Neuronal stem cell (in vitro differentiated cells): ENCODE measurements at regions not wholly inside any gene's neighbourhood (a gene's known extent, or its start where the extent isn't known, plus 50 kb on each side); places are given as distances from the start of the nearest gene placed in this dataset.

ENCODE experiments used
- DNase-seq: peaks from one replicate; pipeline ENCODE4 v3.0.0-alpha.2; 2013; ENCODE audit warnings: low spot score
- H2AFZ ChIP-seq: one replicate; pipeline ENCODE4 v1.6.1; 2013; ENCODE audit warnings: mild to moderate bottlenecking, low read length, inconsistent platforms
- H2AK5ac ChIP-seq: 2 replicates; pipeline ENCODE4 v1.6.1; 2013; ENCODE audit warnings: low read depth, mild to moderate bottlenecking, inconsistent platforms, low read length, moderate library complexity, mixed read lengths
- H2BK120ac ChIP-seq: 2 replicates; pipeline ENCODE4 v1.6.1; 2013; ENCODE audit warnings: low read depth, mild to moderate bottlenecking, inconsistent platforms, low read length, moderate library complexity, mixed read lengths
- H2BK12ac ChIP-seq: one replicate; pipeline ENCODE4 v1.6.1; 2013; ENCODE audit warnings: low read length, inconsistent platforms
- H2BK15ac ChIP-seq: 2 replicates; pipeline ENCODE4 v1.6.1; 2013; ENCODE audit warnings: mild to moderate bottlenecking, low read length, inconsistent platforms, mixed read lengths
- H2BK5ac ChIP-seq: one replicate; pipeline ENCODE4 v1.6.1; 2013; ENCODE audit warnings: inconsistent platforms, mild to moderate bottlenecking, low read length, moderate library complexity
- H3K14ac ChIP-seq: one replicate; pipeline ENCODE4 v1.6.1; 2013; ENCODE audit warnings: low read length, inconsistent platforms
- H3K18ac ChIP-seq: 2 replicates; pipeline ENCODE4 v1.6.1; 2013; ENCODE audit warnings: low read length, inconsistent platforms
- H3K23ac ChIP-seq: 2 replicates; pipeline ENCODE4 v1.6.1; 2013; ENCODE audit warnings: low read depth, mild to moderate bottlenecking, mixed read lengths, low read length, inconsistent platforms; ENCODE audit not compliant: poor library complexity
- H3K27ac ChIP-seq: replicated peaks from 3 replicates; pipeline ENCODE4 v1.5.1; 2013; ENCODE audit warnings: low read length, inconsistent platforms
- H3K27me3 ChIP-seq, 3 experiments: 2 replicates each; pipeline ENCODE4 v1.6.1; 2013; ENCODE audit warnings: low read length in 3 of 3, mild to moderate bottlenecking in 2 of 3, inconsistent platforms in 1 of 3, low read depth in 1 of 3, mixed read lengths in 1 of 3, moderate library complexity in 1 of 3; ENCODE audit not compliant: control insufficient read depth in 3 of 3, insufficient read depth in 3 of 3
- H3K36me3 ChIP-seq, 2 donors: replicated peaks in 1 of 2; 2 replicates each; pipeline ENCODE4 v1.6.1; 2013; ENCODE audit warnings: low read length in 2 of 2; ENCODE audit not compliant: control insufficient read depth in 2 of 2, insufficient read depth in 2 of 2
- H3K4ac ChIP-seq: 2 replicates; pipeline ENCODE4 v1.6.1; 2013; ENCODE audit warnings: inconsistent platforms, mild to moderate bottlenecking, low read length, moderate library complexity
- H3K4me1 ChIP-seq, 2 donors: 1 replicate in 1 of 2; 2 replicates in 1 of 2; pipeline ENCODE4 v1.6.1; 2013; ENCODE audit warnings: low read length in 2 of 2, low read depth in 1 of 2; ENCODE audit not compliant: control insufficient read depth in 2 of 2, insufficient read depth in 1 of 2
- H3K4me2 ChIP-seq: one replicate; pipeline ENCODE4 v1.6.1; 2013; ENCODE audit warnings: mild to moderate bottlenecking, low read length, inconsistent platforms; ENCODE audit not compliant: insufficient read depth, poor library complexity, severe bottlenecking
- H3K4me3 ChIP-seq, 2 donors: 2 replicates each; pipeline ENCODE4 v1.5.1; 2013; ENCODE audit warnings: low read length in 2 of 2, mild to moderate bottlenecking in 2 of 2, inconsistent platforms in 1 of 2, moderate library complexity in 1 of 2
- H3K79me1 ChIP-seq: one replicate; pipeline ENCODE4 v1.6.1; 2013; ENCODE audit warnings: low read depth, mild to moderate bottlenecking, inconsistent platforms, low read length, moderate library complexity
- H3K9ac ChIP-seq: one replicate; pipeline ENCODE4 v1.6.1; 2013; ENCODE audit warnings: mild to moderate bottlenecking, low read depth, low read length, inconsistent platforms; ENCODE audit not compliant: poor library complexity
- H3K9me3 ChIP-seq, 2 donors: replicated peaks in 1 of 2; 2 replicates each; pipeline versions ENCODE3 to v1.6.1; 2013; ENCODE audit warnings: low read length in 2 of 2, mild to moderate bottlenecking in 2 of 2, inconsistent platforms in 1 of 2, low read depth in 1 of 2, mixed read lengths in 1 of 2, moderate library complexity in 1 of 2; ENCODE audit not compliant: control insufficient read depth in 2 of 2, insufficient read depth in 1 of 2
- H4K8ac ChIP-seq: one replicate; pipeline ENCODE4 v1.6.1; 2013; ENCODE audit warnings: low read depth, mild to moderate bottlenecking, inconsistent platforms, low read length, moderate library complexity
- H4K91ac ChIP-seq: one replicate; pipeline ENCODE4 v1.6.1; 2013; ENCODE audit warnings: low read length, low read depth, mild to moderate bottlenecking, inconsistent platforms; ENCODE audit not compliant: poor library complexity
- WGBS, 2 donors: extraction: QIAGEN DNeasy Blood & Tissue Kit; methylation state at CpG; one replicate each; pipeline ENCODE4 v1.1.7; 2013; ENCODE audit warnings: missing lambda C conversion rate in 2 of 2, mixed read lengths in 1 of 2; ENCODE audit not compliant: insufficient read length in 2 of 2, insufficient replicate concordance in 1 of 2; ENCODE audit errors: extremely low coverage in 2 of 2; 5-methylcytosine and 5-hydroxymethylcytosine counted together

- no CpG with 5 or more reads among the region's 6 CpGs for WGBS, 2 donors
- Histone ChIP-seq H3K4me2 (no peak overlapping the region), H4K91ac (no peak overlapping the region), H3K27ac (no peak overlapping the region), H3K9ac (no peak overlapping the region), H2AK5ac (no peak overlapping the region), H3K4ac (no peak overlapping the region), H2BK5ac (no peak overlapping the region), H2BK12ac (no peak overlapping the region), H3K18ac (no peak overlapping the region), H3K4me3 (no peak overlapping the region), H3K27me3 (no peaks in the 10 kb centered on the region), H2AFZ (no peak overlapping the region), H3K36me3 (no peaks in the 10 kb centered on the region), H2BK15ac (no peak overlapping the region), H4K8ac (no peak overlapping the region), H3K14ac (no peak overlapping the region), H3K9me3 (no peaks in the 10 kb centered on the region), H3K23ac (no peak overlapping the region), H3K79me1 (no peaks in the 10 kb centered on the region), H3K4me1 (no peaks in the 10 kb centered on the region), H2BK120ac (no peak overlapping the region)
- DNase-seq: no peak
These were observed 177.0 kb upstream of the PRDM1 start for GRCh38 chr6:105909106-105909505.

DNA sequence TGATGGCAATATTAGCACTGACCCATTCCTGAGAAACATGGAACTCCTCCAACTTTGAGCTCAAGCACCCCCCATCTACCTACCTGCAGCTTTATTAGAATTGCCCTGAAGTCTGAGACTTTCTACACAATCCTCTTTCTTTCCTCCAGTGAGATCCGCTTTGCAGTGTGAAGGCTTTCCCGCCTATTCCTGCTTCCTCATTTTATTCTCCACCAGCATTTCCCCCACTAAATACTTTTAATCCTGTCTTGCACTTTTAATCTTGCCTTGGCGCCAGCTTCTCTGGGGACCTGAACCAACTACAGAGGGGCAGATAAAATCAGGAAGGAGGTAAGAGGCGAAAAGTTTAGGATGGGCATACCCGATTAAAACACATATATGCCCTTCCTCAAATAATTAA is 178.1 kb upstream of the PRDM1 start:
- H3K36me3 ChIP-seq: no peaks in the 10 kb centered on the region
- no peak overlapping the region for H2BK5ac ChIP-seq
- no peak overlapping the region for H4K91ac ChIP-seq
- no CpG with 5 or more reads among the region's 5 CpGs for WGBS, 2 donors
- no peak overlapping the region for H3K14ac ChIP-seq
- H2AFZ ChIP-seq: no peak overlapping the region
- H2BK15ac ChIP-seq: no peak overlapping the region
- H3K79me1 ChIP-seq: no peaks in the 10 kb centered on the region
- no peak overlapping the region for H3K4me2 ChIP-seq
- peaks cover 0 to 3% of the 10 kb centered on the region in 2 donors for H3K4me1 ChIP-seq
- H3K27me3 ChIP-seq: no peaks in the 10 kb centered on the region
- H2AK5ac ChIP-seq: no peak overlapping the region
- no peak overlapping the region for H2BK120ac ChIP-seq
- no peak overlapping the region for H3K27ac ChIP-seq
- H3K9ac ChIP-seq: no peak overlapping the region
- H3K23ac ChIP-seq: no peak overlapping the region
- no peak overlapping the region for H4K8ac ChIP-seq
- H3K18ac ChIP-seq: no peak overlapping the region
- H3K9me3 ChIP-seq: no peaks in the 10 kb centered on the region
- no peak overlapping the region for H3K4me3 ChIP-seq
- H2BK12ac ChIP-seq: no peak overlapping the region
- no peak overlapping the region for H3K4ac ChIP-seq
- DNase-seq: no peak

- H2BK15ac ChIP-seq: no peak overlapping the region
- no peak overlapping the region for H3K27ac ChIP-seq
- no peak overlapping the region for H2BK120ac ChIP-seq
- no peak overlapping the region for H3K18ac ChIP-seq
- H2BK5ac ChIP-seq: no peak overlapping the region
- no peaks in the 10 kb centered on the region for H3K36me3 ChIP-seq
- H3K14ac ChIP-seq: no peak overlapping the region
- no peak for DNase-seq
- peaks cover 0 to 3% of the 10 kb centered on the region in 2 donors for H3K4me1 ChIP-seq
- H2BK12ac ChIP-seq: no peak overlapping the region
- no peak overlapping the region for H4K91ac ChIP-seq
- no peak overlapping the region for H3K4me3 ChIP-seq
- H3K4ac ChIP-seq: no peak overlapping the region
- no peak overlapping the region for H2AFZ ChIP-seq
- no peaks in the 10 kb centered on the region for H3K9me3 ChIP-seq
- H3K4me2 ChIP-seq: no peak overlapping the region
- WGBS, 2 donors: 100% methylated on average over 2 of the region's 2 CpGs; no CpG with 5 or more reads in 1 of the 2 donors
- no peaks in the 10 kb centered on the region for H3K27me3 ChIP-seq
- no peak overlapping the region for H4K8ac ChIP-seq
- no peak overlapping the region for H3K9ac ChIP-seq
- no peak overlapping the region for H2AK5ac ChIP-seq
- no peaks in the 10 kb centered on the region for H3K79me1 ChIP-seq
- H3K23ac ChIP-seq: no peak overlapping the region
These were observed 178.8 kb upstream of the PRDM1 start for GRCh38 chr6:105907301-105907700.

DNA sequence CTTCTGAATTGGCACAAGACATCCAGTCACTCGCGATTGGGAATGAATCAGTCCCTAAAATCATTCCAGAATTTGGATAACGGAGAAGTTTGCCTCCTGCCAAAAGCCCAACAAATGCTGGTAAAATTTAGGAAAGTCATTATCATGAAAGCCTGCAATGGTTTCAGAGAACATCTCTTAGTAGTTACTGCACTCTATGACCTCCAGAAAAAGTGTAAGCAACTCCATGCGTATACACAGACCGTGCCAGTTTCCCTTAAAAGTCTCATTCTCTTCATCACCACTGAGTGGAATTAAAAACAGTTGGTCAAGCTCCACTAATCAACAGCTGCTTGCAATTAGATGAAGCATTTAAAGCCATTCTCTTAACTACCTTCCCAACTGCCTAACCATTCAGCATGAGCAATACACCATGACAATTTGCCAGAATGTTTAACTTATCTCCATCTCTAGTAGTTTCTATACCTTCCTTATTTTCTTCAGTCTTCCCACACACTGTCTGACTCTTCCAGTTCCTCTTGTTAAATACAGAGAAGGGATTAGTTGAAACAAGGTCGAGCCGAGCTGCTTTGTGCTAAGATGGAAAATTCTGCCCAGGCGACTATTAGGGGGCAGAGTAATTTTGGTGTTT is 183.6 kb upstream of the PRDM1 start:
- peak overlapping the region; percentile 75 for H3K27ac ChIP-seq
- H3K23ac ChIP-seq: no peak overlapping the region
- no peak overlapping the region for H2AFZ ChIP-seq
- H2BK5ac ChIP-seq: no peak overlapping the region
- peak; percentile 33 for DNase-seq
- H3K36me3 ChIP-seq: no peaks in the 10 kb centered on the region
- H2BK120ac ChIP-seq: no peak overlapping the region
- WGBS, 2 donors: no CpG with 5 or more reads among the region's 8 CpGs
- H2AK5ac ChIP-seq: no peak overlapping the region
- no peak overlapping the region for H3K9ac ChIP-seq
- H2BK12ac ChIP-seq: no peak overlapping the region
- no peak overlapping the region for H3K4ac ChIP-seq
- H2BK15ac ChIP-seq: no peak overlapping the region
- H3K9me3 ChIP-seq: no peaks in the 10 kb centered on the region
- no peak overlapping the region for H4K8ac ChIP-seq
- H3K27me3 ChIP-seq: no peaks in the 10 kb centered on the region
- H3K4me3 ChIP-seq: no peak overlapping the region
- H3K4me1 ChIP-seq: peaks cover 0 to 3% of the 10 kb centered on the region in 2 donors
- H4K91ac ChIP-seq: no peak overlapping the region
- H3K14ac ChIP-seq: no peak overlapping the region
- H3K4me2 ChIP-seq: no peak overlapping the region
- no peak overlapping the region for H3K18ac ChIP-seq
- H3K79me1 ChIP-seq: no peaks in the 10 kb centered on the region
